Subcutaneous abdominal adipose tissue (tissue), 5 donors: ENCODE measurements at regions not wholly inside any gene's neighbourhood (a gene's known extent, or its start where the extent isn't known, plus 50 kb on each side); places are given as distances from the start of the nearest gene placed in this dataset.
A peak's percentile ranks its signal among the peaks of the same experiment; 100 is the strongest.
"Not testable (repeated sequence)": the region's sequence is repeated elsewhere in the genome, so short reads cannot be mapped to it uniquely, and the experiment has no call there.

ENCODE experiments used
- H3K27ac ChIP-seq: one replicate; pipeline ENCODE4 v1.7.0; 2013; ENCODE audit warnings: low read depth, mild to moderate bottlenecking, inconsistent platforms, low read length, moderate library complexity
- H3K27me3 ChIP-seq, 5 donors: one replicate each; pipeline ENCODE4 v1.7.0; 2013; ENCODE audit warnings: low read length in 5 of 5, inconsistent platforms in 1 of 5; ENCODE audit not compliant: control insufficient read depth in 5 of 5, insufficient read depth in 4 of 5
- H3K36me3 ChIP-seq, 5 donors: one replicate each; pipeline ENCODE4 v1.7.0; 2013; ENCODE audit warnings: low read length in 5 of 5; ENCODE audit not compliant: control insufficient read depth in 5 of 5, insufficient read depth in 5 of 5
- H3K4me1 ChIP-seq, 5 donors: one replicate each; pipeline ENCODE4 v1.7.0; 2013; ENCODE audit warnings: low read length in 5 of 5, mild to moderate bottlenecking in 3 of 5, moderate library complexity in 1 of 5; ENCODE audit not compliant: control insufficient read depth in 5 of 5, insufficient read depth in 5 of 5
- H3K4me3 ChIP-seq, 5 donors: one replicate each; pipeline ENCODE4 v1.7.0; 2013; ENCODE audit warnings: low read length in 5 of 5, low read depth in 1 of 5
- H3K9ac ChIP-seq, 5 donors: one replicate each; pipeline ENCODE4 v1.7.0; 2013; ENCODE audit warnings: low read length in 5 of 5, mild to moderate bottlenecking in 4 of 5, moderate library complexity in 3 of 5
- H3K9me3 ChIP-seq, 5 donors: one replicate each; pipeline ENCODE4 v1.7.0; 2013; ENCODE audit warnings: low read length in 5 of 5; ENCODE audit not compliant: control insufficient read depth in 5 of 5
- donor health status: healthy.
- donor health status: healthy.
- donor health status: healthy.
- donor health status: healthy.
- donor health status: healthy.

- H3K4me3 ChIP-seq, result no peak overlapping the region
- no peak overlapping the region for H3K9ac ChIP-seq
- H3K36me3 ChIP-seq, result no peaks in the 10 kb centered on the region
- H3K4me1 ChIP-seq, result no peaks in the 10 kb centered on the region
- H3K27ac ChIP-seq, result no peak overlapping the region
- no peaks in the 10 kb centered on the region for H3K27me3 ChIP-seq
- H3K9me3 ChIP-seq, result peaks cover 0 to 12% (median 11%) of the 10 kb centered on the region in 5 donors
Measured at GRCh38 chr17:31647661-31648060, 211.4 kb downstream of the COPRS start.

- H3K9ac ChIP-seq, result no peak overlapping the region
- no peaks in the 10 kb centered on the region for H3K36me3 ChIP-seq
- no peak overlapping the region for H3K27ac ChIP-seq
- H3K27me3 ChIP-seq, result no peaks in the 10 kb centered on the region
- H3K4me1 ChIP-seq, result no peaks in the 10 kb centered on the region
- no peak overlapping the region for H3K4me3 ChIP-seq
- peaks cover 0 to 12% (median 11%) of the 10 kb centered on the region in 5 donors for H3K9me3 ChIP-seq
Measured at GRCh38 chr17:31646642-31647041, 212.4 kb downstream of the COPRS start.

- H3K27ac ChIP-seq, result no peak overlapping the region
- H3K9ac ChIP-seq, result no peak overlapping the region
- H3K36me3 ChIP-seq, result no peaks in the 10 kb centered on the region
- H3K27me3 ChIP-seq, result no peaks in the 10 kb centered on the region
- no peak overlapping the region for H3K4me3 ChIP-seq
- H3K4me1 ChIP-seq, result peaks cover 0 to 7% (median 5%) of the 10 kb centered on the region in 5 donors
- H3K9me3 ChIP-seq, result peaks cover 0 to 12% (median 11%) of the 10 kb centered on the region in 5 donors
Measured at GRCh38 chr17:31645351-31645750, 213.7 kb downstream of the COPRS start.

DNA sequence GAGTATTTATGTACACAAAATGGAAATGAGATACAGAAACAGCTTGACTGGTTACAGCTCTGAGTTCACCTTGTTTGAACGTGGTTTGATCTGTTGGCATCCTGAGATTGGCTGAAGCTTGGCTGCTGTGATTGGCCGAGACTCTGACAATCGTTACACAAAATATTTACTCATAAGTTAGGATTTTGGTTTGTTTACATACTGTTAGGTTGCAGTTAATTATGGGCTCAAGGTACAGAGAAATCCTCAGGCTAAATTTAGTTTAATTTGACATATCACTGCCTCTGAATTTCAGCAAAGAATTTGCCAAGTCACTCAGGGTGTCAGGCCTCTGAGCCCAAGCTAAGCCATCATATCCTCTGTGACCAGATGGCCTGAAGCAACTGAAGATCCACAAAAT lies 227.3 kb downstream of the COPRS start:
- no peak overlapping the region for H3K27ac ChIP-seq

DNA sequence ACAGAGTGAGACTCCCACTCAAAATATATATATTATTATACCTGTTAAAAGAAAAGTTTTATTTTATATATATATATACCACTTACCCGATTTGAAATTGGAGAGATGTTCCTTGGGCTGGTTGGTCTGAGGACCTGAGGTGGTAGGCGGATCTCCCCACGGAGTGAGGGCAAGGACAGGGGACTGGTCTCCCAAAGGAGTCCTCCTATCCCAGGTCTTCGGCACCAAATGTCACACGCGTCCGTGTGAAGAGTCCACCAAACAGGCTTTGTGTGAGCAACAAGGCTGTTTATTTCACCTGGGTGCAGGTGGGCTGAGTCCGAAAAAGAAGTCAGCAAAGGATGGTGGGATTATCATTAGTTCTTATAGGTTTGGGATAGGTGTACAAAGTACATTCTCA lies 228.2 kb downstream of the COPRS start:
- not testable (repeated sequence) for H3K4me1 ChIP-seq, H3K36me3 ChIP-seq, H3K27me3 ChIP-seq, H3K9ac ChIP-seq, H3K27ac ChIP-seq, H3K4me3 ChIP-seq
- H3K9me3 ChIP-seq, result peaks cover 0 to 13% (median 4%) of the 10 kb centered on the region in 5 donors

More for the DNA sequence above, 227.3 kb downstream of the COPRS start:
- no peak overlapping the region for H3K4me3 ChIP-seq
- no peaks in the 10 kb centered on the region for H3K36me3 ChIP-seq
- H3K4me1 ChIP-seq, result peaks cover 0 to 6% (median 0%) of the 10 kb centered on the region in 5 donors
- peaks cover 0 to 7% (median 4%) of the 10 kb centered on the region in 5 donors for H3K9me3 ChIP-seq
- H3K27me3 ChIP-seq, result no peaks in the 10 kb centered on the region
- H3K9ac ChIP-seq, result no peak overlapping the region

GRCh38 chr17:31629696-31630470 lies 229.2 kb downstream of the COPRS start:
- H3K9me3 ChIP-seq, result peaks cover 0 to 15% (median 10%) of the 10 kb centered on the region in 5 donors

DNA sequence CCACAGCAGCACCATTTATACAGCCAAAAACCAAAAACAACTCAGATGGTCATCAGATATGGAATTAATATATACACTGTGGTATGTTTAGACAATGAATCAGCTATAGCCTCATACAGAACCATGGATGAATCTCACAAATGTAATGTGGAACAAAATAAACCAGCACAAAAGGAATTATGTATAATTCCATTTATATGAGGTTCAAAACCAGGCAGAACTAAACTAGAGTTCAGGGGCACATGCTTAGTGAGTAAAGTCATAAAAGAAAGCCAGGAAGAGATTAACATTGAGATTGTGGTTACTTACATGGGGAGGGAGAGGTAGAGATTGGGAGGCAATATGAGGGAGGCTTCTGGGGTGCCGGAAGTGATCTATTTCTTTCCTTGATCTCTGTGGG lies 231.1 kb downstream of the COPRS start:
- Histone ChIP-seq H3K4me1 (peaks cover 0 to 6% (median 0%) of the 10 kb centered on the region in 5 donors), H3K36me3 (no peaks in the 10 kb centered on the region), H3K27me3 (no peaks in the 10 kb centered on the region), H3K4me3 (no peak overlapping the region), H3K27ac (no peak overlapping the region), H3K9ac (no peak overlapping the region), H3K9me3 (peaks cover 0 to 25% (median 10%) of the 10 kb centered on the region in 5 donors)

More at GRCh38 chr17:31629696-31630470, 229.2 kb downstream of the COPRS start:
- Histone ChIP-seq H3K27me3 (no peaks in the 10 kb centered on the region), H3K36me3 (no peaks in the 10 kb centered on the region), H3K9ac (no peak overlapping the region), H3K4me1 (peaks cover 0 to 6% (median 0%) of the 10 kb centered on the region in 5 donors), H3K27ac (no peak overlapping the region), H3K4me3 (peak overlapping the region in 1 of 5 donors; percentile 4)

DNA sequence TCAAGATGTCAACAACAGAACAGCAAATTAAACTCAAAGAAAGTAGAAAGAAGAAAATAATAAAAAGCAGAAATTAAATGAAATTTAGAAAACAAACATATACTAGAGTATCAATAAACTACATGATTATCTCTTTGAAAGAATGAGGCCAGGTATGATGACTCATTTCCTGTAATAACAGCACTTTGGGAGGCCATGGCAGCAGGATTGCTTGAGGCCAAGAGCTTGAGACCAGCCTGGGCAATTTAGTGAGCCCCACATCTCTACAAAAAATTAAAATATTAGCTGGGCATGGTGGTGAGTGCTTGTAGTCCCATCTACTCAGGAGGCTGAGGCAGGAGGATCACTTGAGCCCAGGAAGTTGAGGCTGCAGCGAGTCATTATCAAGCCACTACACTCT lies 232.5 kb downstream of the RAB11FIP4 start:
- H3K36me3 ChIP-seq, result no peaks in the 10 kb centered on the region
- H3K9me3 ChIP-seq, result peaks cover 0 to 22% (median 9%) of the 10 kb centered on the region in 5 donors
- H3K27me3 ChIP-seq, result no peaks in the 10 kb centered on the region
- no peaks in the 10 kb centered on the region for H3K4me1 ChIP-seq
- H3K4me3 ChIP-seq, result no peak overlapping the region
- no peak overlapping the region for H3K27ac ChIP-seq
- H3K9ac ChIP-seq, result no peak overlapping the region

DNA sequence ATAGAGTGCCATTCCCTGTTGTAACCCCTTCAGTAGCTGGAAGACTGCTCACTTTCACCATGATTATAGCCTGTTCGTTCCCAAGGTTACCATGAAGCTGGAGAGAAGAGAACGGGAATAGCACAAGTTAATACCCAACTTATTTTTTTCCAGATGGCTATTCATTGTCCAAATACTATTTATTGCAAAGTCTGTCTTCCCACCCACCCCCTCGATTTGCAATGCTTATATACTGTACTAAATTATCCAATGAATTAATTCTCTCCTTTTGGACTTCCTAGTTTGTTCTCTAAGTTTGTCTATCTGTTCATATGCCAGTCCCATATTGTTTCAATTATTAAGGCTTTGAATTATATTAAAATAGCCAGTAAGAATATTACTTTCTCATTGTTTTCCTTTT lies 231.0 kb downstream of the RAB11FIP4 start:
- Histone ChIP-seq H3K27ac (no peak overlapping the region), H3K4me3 (no peak overlapping the region), H3K9me3 (peaks cover 0 to 22% (median 9%) of the 10 kb centered on the region in 5 donors), H3K4me1 (no peaks in the 10 kb centered on the region), H3K36me3 (no peaks in the 10 kb centered on the region), H3K9ac (no peak overlapping the region), H3K27me3 (no peaks in the 10 kb centered on the region)

GRCh38 chr17:31621566-31621965 lies 230.1 kb downstream of the RAB11FIP4 start:
- no peak overlapping the region for H3K4me3 ChIP-seq
- no peaks in the 10 kb centered on the region for H3K36me3 ChIP-seq
- H3K27me3 ChIP-seq, result no peaks in the 10 kb centered on the region
- no peaks in the 10 kb centered on the region for H3K4me1 ChIP-seq
- no peak overlapping the region for H3K9ac ChIP-seq
- peaks cover 0 to 22% (median 7%) of the 10 kb centered on the region in 5 donors for H3K9me3 ChIP-seq
- no peak overlapping the region for H3K27ac ChIP-seq
